KMS-11 (cell line): ENCODE measurements at regions not wholly inside any gene's neighbourhood (a gene's known extent, or its start where the extent isn't known, plus 50 kb on each side); places are given as distances from the start of the nearest gene placed in this dataset.

Experiments
- H2AFZ ChIP-seq: fragments of 200-600 bp; sonication (generic); 2 replicates; pipeline ENCODE4 v1.6.1; 2016; ENCODE audit warnings: antibody characterized with exemption, mixed run types, low read depth
- H3K27ac ChIP-seq: fragments of 200-600 bp; sonication (generic); 2 replicates; pipeline ENCODE4 v1.6.1; 2016; ENCODE audit warnings: mild to moderate bottlenecking, mixed run types
- H3K27me3 ChIP-seq: fragments of 200-600 bp; sonication (generic); 2 replicates; pipeline ENCODE4 v1.6.1; 2017; ENCODE audit warnings: mild to moderate bottlenecking, low read depth, mixed run types, moderate library complexity; ENCODE audit not compliant: insufficient read depth
- H3K36me3 ChIP-seq: fragments of 200-600 bp; sonication (generic); 2 replicates; pipeline ENCODE4 v1.6.1; 2017; ENCODE audit warnings: mild to moderate bottlenecking, mixed run types; ENCODE audit not compliant: insufficient read depth
- H3K4me1 ChIP-seq: fragments of 200-600 bp; sonication (generic); 2 replicates; pipeline ENCODE4 v1.6.1; 2016; ENCODE audit warnings: mild to moderate bottlenecking, low read depth, mixed run types; ENCODE audit not compliant: poor library complexity, severe bottlenecking
- H3K4me2 ChIP-seq: fragments of 200-600 bp; sonication (generic); 2 replicates; pipeline ENCODE4 v1.7.0; 2016; ENCODE audit warnings: mild to moderate bottlenecking, mixed run types
- H3K4me3 ChIP-seq: fragments of 200-600 bp; sonication (generic); IDR thresholded peaks from 2 replicates; pipeline ENCODE4 v1.6.1; 2017; ENCODE audit warnings: low read depth, low read length, mixed read lengths; ENCODE audit not compliant: insufficient read depth
- H3K79me2 ChIP-seq: fragments of 200-600 bp; sonication (generic); 2 replicates; pipeline ENCODE4 v1.6.1; 2016; ENCODE audit warnings: low read depth, mixed run types; ENCODE audit not compliant: insufficient read depth
- H3K9ac ChIP-seq: fragments of 200-600 bp; sonication (generic); 2 replicates; pipeline ENCODE4 v1.6.1; 2016; ENCODE audit warnings: mild to moderate bottlenecking, mixed run types
- H4K20me1 ChIP-seq: fragments of 200-600 bp; sonication (generic); 2 replicates; pipeline ENCODE4 v1.6.1; 2016; ENCODE audit warnings: mild to moderate bottlenecking, mixed run types; ENCODE audit not compliant: insufficient read depth
- CTCF ChIP-seq: fragments of 200-600 bp; sonication (generic); conservative IDR thresholded peaks from 2 replicates; pipeline ENCODE4 v1.6.1; 2017; ENCODE audit warnings: low read depth, mild to moderate bottlenecking, antibody characterized with exemption, low read length, moderate library complexity, mixed read lengths

- Histone ChIP-seq H3K9ac (no peak overlapping the region), H3K27ac (no peak overlapping the region), H2AFZ (no peak overlapping the region), H3K27me3 (no peaks in the 10 kb centered on the region), H3K4me1 (no peaks in the 10 kb centered on the region), H4K20me1 (no peaks in the 10 kb centered on the region), H3K4me3 (no peak overlapping the region), H3K79me2 (no peaks in the 10 kb centered on the region), H3K4me2 (no peak overlapping the region), H3K36me3 (no peaks in the 10 kb centered on the region)
- no peak for TF ChIP-seq CTCF
These were observed 78.9 kb upstream of the SLC45A1 start for GRCh38 chr1:8239039-8239305.

GRCh38 chr1:8238141-8239038 is 79.5 kb upstream of the SLC45A1 start:
- Histone ChIP-seq H3K36me3 (no peaks in the 10 kb centered on the region), H2AFZ (no peak overlapping the region), H3K79me2 (no peaks in the 10 kb centered on the region), H4K20me1 (no peaks in the 10 kb centered on the region), H3K4me3 (no peak overlapping the region), H3K27me3 (no peaks in the 10 kb centered on the region), H3K4me1 (no peaks in the 10 kb centered on the region), H3K9ac (no peak overlapping the region), H3K4me2 (no peak overlapping the region), H3K27ac (no peak overlapping the region)
- no peak for TF ChIP-seq CTCF

GRCh38 chr1:8232036-8232757 is 85.7 kb upstream of the SLC45A1 start:
- no peak overlapping the region for H3K9ac ChIP-seq
- no peaks in the 10 kb centered on the region for H3K79me2 ChIP-seq
- no peak for TF ChIP-seq CTCF
- H3K27me3 ChIP-seq, result no peaks in the 10 kb centered on the region; the same call in 1 of the 2 replicates
- H2AFZ ChIP-seq, result no peak overlapping the region
- no peak overlapping the region for H3K4me3 ChIP-seq
- no peak overlapping the region for H3K27ac ChIP-seq
- H3K4me2 ChIP-seq, result no peak overlapping the region
- H3K36me3 ChIP-seq, result no peaks in the 10 kb centered on the region
- no peaks in the 10 kb centered on the region for H3K4me1 ChIP-seq
- no peaks in the 10 kb centered on the region for H4K20me1 ChIP-seq

GRCh38 chr1:8230292-8230621 is 87.7 kb upstream of the SLC45A1 start:
- H3K4me1 ChIP-seq, result no peaks in the 10 kb centered on the region
- H3K79me2 ChIP-seq, result no peaks in the 10 kb centered on the region
- no peak overlapping the region for H3K4me2 ChIP-seq
- H3K36me3 ChIP-seq, result no peaks in the 10 kb centered on the region
- no peak for TF ChIP-seq CTCF
- H2AFZ ChIP-seq, result no peak overlapping the region
- no peaks in the 10 kb centered on the region for H4K20me1 ChIP-seq
- no peak overlapping the region for H3K4me3 ChIP-seq
- no peak overlapping the region for H3K27ac ChIP-seq
- no peaks in the 10 kb centered on the region; the same call in 1 of the 2 replicates for H3K27me3 ChIP-seq
- no peak overlapping the region for H3K9ac ChIP-seq
